ENCODE measurements at regions not wholly inside any gene's neighbourhood (a gene's known extent, or its start where the extent isn't known, plus 50 kb on each side); places are given as distances from the start of the nearest gene placed in this dataset.
A peak's percentile ranks its signal among the peaks of the same experiment; 100 is the strongest.

DNA sequence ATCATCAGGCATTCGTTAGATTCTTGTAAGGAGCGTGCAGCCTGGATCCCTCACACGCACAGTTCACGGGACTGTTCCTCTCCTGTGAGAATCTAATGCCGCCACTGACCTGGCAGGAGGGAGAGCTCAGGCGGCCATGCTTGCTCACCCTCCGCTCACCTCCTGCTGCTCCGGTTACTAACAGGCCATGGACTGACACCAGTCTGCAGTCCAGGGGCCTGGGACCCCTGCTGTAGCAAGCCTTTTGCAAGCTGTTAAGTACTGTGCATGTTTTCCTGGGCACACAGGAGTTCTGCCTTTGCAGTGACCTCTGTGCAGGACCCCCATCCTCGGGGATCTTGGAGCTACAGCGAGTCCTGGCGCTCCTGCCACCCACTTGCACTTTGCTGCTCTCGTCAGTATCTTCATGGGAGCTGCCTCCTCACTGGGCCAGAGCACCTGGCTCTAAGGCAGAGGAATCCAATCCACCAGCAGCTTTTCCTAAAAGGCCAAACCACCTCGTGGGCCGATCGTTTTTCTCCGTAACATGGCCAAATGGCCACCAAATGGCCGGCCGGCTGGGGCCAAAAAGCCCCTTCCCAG is 230.6 kb downstream of the FOXL1 start:
- FAIRE-seq, result no peak
- H3K4me1 ChIP-seq, result peaks cover 16% of the 10 kb centered on the region
- no peak for DNase-seq (ENCODE audit: low read depth in 1 of 2, low spot score in 1 of 2)
- no peaks in the 10 kb centered on the region for H3K9me3 ChIP-seq
- CTCF ChIA-PET, result interaction anchor here (0.6 to 2.5 kb wide), 11 partner anchors 10 to 394 kb away, joined by 3 to 12 read pairs (median 4); no protein-coding TSS in a partner anchor
- peak overlapping the region; percentile 21 for H3K4me2 ChIP-seq
- POLR2A ChIA-PET, result interaction anchor here (1.1 kb wide), 1 partner anchor 9 kb away, joined by 3 read pairs; no protein-coding TSS in a partner anchor
- WGBS (ENCODE audit: missing lambda C conversion rate), result 77% methylated on average over 18 of the region's 18 CpGs
- peak overlapping the region; percentile 23 to 65; a peak in 4 of 6 replicates for H3K27ac ChIP-seq
- no peak for TF ChIP-seq RAD21 (conservative IDR thresholded peaks at IDR 0.05 in 1 of 2, IDR thresholded peaks at IDR 0.05 in 1 of 2)
- no peak for TF ChIP-seq FOSL2 (IDR thresholded peaks at IDR 0.05)
- no peak for TF ChIP-seq FOSL2 (CRISPR knock-in tag; IDR thresholded peaks at IDR 0.05)
- no peak overlapping the region for H3K4me3 ChIP-seq
- no peak for ATAC-seq

- peak; percentile 51 to 64 for DNase-seq (ENCODE audit: low read depth in 1 of 2, low spot score in 1 of 2)
- peak; percentile 82 to 83; a peak in 5 of 6 replicates for ATAC-seq
- H3K27ac ChIP-seq, result peak overlapping the region; percentile 23 to 65; a peak in 4 of 6 replicates
- peak overlapping the region; percentile 21 for H3K4me2 ChIP-seq
- no peaks in the 10 kb centered on the region for H3K9me3 ChIP-seq
- no peak overlapping the region for H3K4me3 ChIP-seq
- peaks cover 16% of the 10 kb centered on the region for H3K4me1 ChIP-seq
- ChIA-PET CTCF (interaction anchor here (0.6 to 2.5 kb wide), 20 partner anchors 10 to 674 kb away, joined by 3 to 12 read pairs (median 3); no protein-coding TSS in a partner anchor), POLR2A (interaction anchor here (1.1 kb wide), 1 partner anchor 9 kb away, joined by 3 read pairs; no protein-coding TSS in a partner anchor)
- no peak for FAIRE-seq
- 20% methylated on average over 8 of the region's 8 CpGs for WGBS (ENCODE audit: missing lambda C conversion rate)
- TF ChIP-seq HOXB5 (CRISPR knock-in tag; IDR thresholded peaks at IDR 0.05), result no peak
- TF ChIP-seq RFX5 (IDR thresholded peaks at IDR 0.05), result no peak
- no peak for TF ChIP-seq FOXS1 (CRISPR knock-in tag; IDR thresholded peaks at IDR 0.05)
- no peak for TF ChIP-seq MAFK (IDR thresholded peaks at IDR 0.05; ENCODE audit: partially characterized antibody)
- no peak for TF ChIP-seq CEBPB (IDR thresholded peaks at IDR 0.05)
- TF ChIP-seq JUNB (IDR thresholded peaks at IDR 0.05), result peak; percentile 49; the same call in 1 of the 2 replicates
- no peak for TF ChIP-seq SREBF2 (IDR thresholded peaks at IDR 0.05)
- no peak for TF ChIP-seq EHF (CRISPR knock-in tag; IDR thresholded peaks at IDR 0.05)
- no peak for TF ChIP-seq HMGXB4 (CRISPR knock-in tag; IDR thresholded peaks at IDR 0.05; ENCODE audit: borderline replicate concordance)
- TF ChIP-seq, protein P1, sequence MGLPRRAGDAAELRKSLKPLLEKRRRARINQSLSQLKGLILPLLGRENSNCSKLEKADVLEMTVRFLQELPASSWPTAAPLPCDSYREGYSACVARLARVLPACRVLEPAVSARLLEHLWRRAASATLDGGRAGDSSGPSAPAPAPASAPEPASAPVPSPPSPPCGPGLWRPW (IDR thresholded peaks at IDR 0.05), result no peak
- no peak for TF ChIP-seq BCL3 (IDR thresholded peaks at IDR 0.05)
- TF ChIP-seq RAD21 (conservative IDR thresholded peaks at IDR 0.05 in 1 of 2, IDR thresholded peaks at IDR 0.05 in 1 of 2), result peak; percentile 47 to 49; a peak in 4 of 5 replicates
- TF ChIP-seq NPAS2 (CRISPR knock-in tag; IDR thresholded peaks at IDR 0.05; ENCODE audit: borderline replicate concordance), result no peak
- no peak for TF ChIP-seq FOSB (CRISPR knock-in tag; IDR thresholded peaks at IDR 0.05)
- TF ChIP-seq MAZ (IDR thresholded peaks at IDR 0.05; ENCODE audit: borderline replicate concordance, low read depth, low read length), result no peak
- TF ChIP-seq ESRRA (IDR thresholded peaks at IDR 0.05; ENCODE audit: borderline replicate concordance, low read length), result no peak
- TF ChIP-seq TP53 (CRISPR knock-in tag; IDR thresholded peaks at IDR 0.05), result no peak
- TF ChIP-seq EP300 (IDR thresholded peaks at IDR 0.05), result no peak
- TF ChIP-seq ZC3H11A (IDR thresholded peaks at IDR 0.05), result no peak
- TF ChIP-seq RARB (CRISPR knock-in tag; IDR thresholded peaks at IDR 0.05), result no peak
- no peak for TF ChIP-seq HEYL (CRISPR knock-in tag; IDR thresholded peaks at IDR 0.05)
- peak; percentile 48; the same call in 1 of the 2 replicates for TF ChIP-seq FOSL2 (IDR thresholded peaks at IDR 0.05)
- TF ChIP-seq FOSL2 (CRISPR knock-in tag; IDR thresholded peaks at IDR 0.05), result 0 out of 2 replicates have a peak, but pooled peaks have one; percentile 4
- TF ChIP-seq CBX8 (IDR thresholded peaks at IDR 0.05), result no peak
- TF ChIP-seq JUN (IDR thresholded peaks at IDR 0.05), result no peak
- no peak for TF ChIP-seq ZNF302 (CRISPR knock-in tag; IDR thresholded peaks at IDR 0.05)
- TF ChIP-seq RCOR1 (IDR thresholded peaks at IDR 0.05; ENCODE audit: low read depth, low read length), result no peak
- TF ChIP-seq CBX2 (IDR thresholded peaks at IDR 0.05; ENCODE audit: borderline replicate concordance, low read depth), result no peak
- TF ChIP-seq NFE2L2 (conservative IDR thresholded peaks at IDR 0.05; ENCODE audit: low read length), result no peak
- no peak for TF ChIP-seq HDAC2 (IDR thresholded peaks at IDR 0.05)
- TF ChIP-seq MYC (IDR thresholded peaks at IDR 0.05; ENCODE audit: borderline replicate concordance, low read length), result no peak
- no peak for TF ChIP-seq TFCP2L1 (CRISPR knock-in tag; IDR thresholded peaks at IDR 0.05)
- no peak for TF ChIP-seq ELK1 (IDR thresholded peaks at IDR 0.05; ENCODE audit: low read depth, low read length)
- TF ChIP-seq, protein P2, sequence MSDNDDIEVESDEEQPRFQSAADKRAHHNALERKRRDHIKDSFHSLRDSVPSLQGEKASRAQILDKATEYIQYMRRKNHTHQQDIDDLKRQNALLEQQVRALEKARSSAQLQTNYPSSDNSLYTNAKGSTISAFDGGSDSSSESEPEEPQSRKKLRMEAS (IDR thresholded peaks at IDR 0.05), result peak; percentile 41; the same call in 1 of the 2 replicates
Measured at GRCh38 chr16:86809458-86809955, 231.2 kb downstream of the FOXL1 start.

All from A549 (cell line).